ENCODE measurements at regions not wholly inside any gene's neighbourhood (a gene's known extent, or its start where the extent isn't known, plus 50 kb on each side); places are given as distances from the start of the nearest gene placed in this dataset.

- TF ChIP-seq CTCF (conservative IDR thresholded peaks at IDR 0.05; ENCODE audit: low read length) = no peak
- TF ChIP-seq EZH2phosphoT487 (IDR thresholded peaks at IDR 0.05; ENCODE audit: borderline replicate concordance, low read depth, low read length) = no peak
These were observed 88.1 kb upstream of the NEO1 start for GRCh38 chr15:72964135-72964534.
